GM12875 (cell line): ENCODE measurements at regions not wholly inside any gene's neighbourhood (a gene's known extent, or its start where the extent isn't known, plus 50 kb on each side); places are given as distances from the start of the nearest gene placed in this dataset.

Experiments
- H3K4me3 ChIP-seq: one replicate; pipeline ENCODE4 v1.5.1; 2011; ENCODE audit warnings: low read depth, low read length, control low read depth
- CTCF ChIP-seq: IDR thresholded peaks from 2 replicates; pipeline ENCODE4 v1.5.1; 2011; ENCODE audit warnings: low read depth, mild to moderate bottlenecking, control low read depth, inconsistent platforms, low read length, moderate library complexity, borderline replicate concordance; ENCODE audit not compliant: insufficient read depth

GRCh38 chr13:105074755-105075154 lies 1460.7 kb downstream of the EFNB2 start:
- TF ChIP-seq CTCF = no peak

GRCh38 chr13:105073041-105073440 lies 1462.4 kb downstream of the EFNB2 start:
- H3K4me3 ChIP-seq = no peak overlapping the region
- TF ChIP-seq CTCF = no peak

More at GRCh38 chr13:105074755-105075154, 1460.7 kb downstream of the EFNB2 start:
- no peak overlapping the region for H3K4me3 ChIP-seq

- no peak for TF ChIP-seq CTCF
- H3K4me3 ChIP-seq = no peak overlapping the region
These were observed 1465.0 kb downstream of the EFNB2 start for GRCh38 chr13:105070452-105070851.

GRCh38 chr13:105069106-105069505 lies 1466.4 kb downstream of the EFNB2 start:
- H3K4me3 ChIP-seq = no peak overlapping the region
- TF ChIP-seq CTCF = no peak

GRCh38 chr13:105063676-105064075 lies 1471.8 kb downstream of the EFNB2 start:
- TF ChIP-seq CTCF = no peak
- H3K4me3 ChIP-seq = no peak overlapping the region

- TF ChIP-seq CTCF = no peak
- H3K4me3 ChIP-seq = no peak overlapping the region
These were observed 1475.7 kb downstream of the EFNB2 start for GRCh38 chr13:105059786-105060185.

GRCh38 chr13:105058517-105058916 lies 1476.9 kb downstream of the EFNB2 start:
- H3K4me3 ChIP-seq = no peak overlapping the region
- TF ChIP-seq CTCF = no peak
